GM19023 (cell line): ENCODE measurements at regions not wholly inside any gene's neighbourhood (a gene's known extent, or its start where the extent isn't known, plus 50 kb on each side); places are given as distances from the start of the nearest gene placed in this dataset.

Experiments
- ATAC-seq: cut with Tn5 transposase; IDR thresholded peaks from one replicate; pipeline ENCODE4 v1.9.1; 2021; ENCODE audit warnings: mild to moderate bottlenecking, moderate library complexity; ENCODE audit not compliant: unreplicated experiment

DNA sequence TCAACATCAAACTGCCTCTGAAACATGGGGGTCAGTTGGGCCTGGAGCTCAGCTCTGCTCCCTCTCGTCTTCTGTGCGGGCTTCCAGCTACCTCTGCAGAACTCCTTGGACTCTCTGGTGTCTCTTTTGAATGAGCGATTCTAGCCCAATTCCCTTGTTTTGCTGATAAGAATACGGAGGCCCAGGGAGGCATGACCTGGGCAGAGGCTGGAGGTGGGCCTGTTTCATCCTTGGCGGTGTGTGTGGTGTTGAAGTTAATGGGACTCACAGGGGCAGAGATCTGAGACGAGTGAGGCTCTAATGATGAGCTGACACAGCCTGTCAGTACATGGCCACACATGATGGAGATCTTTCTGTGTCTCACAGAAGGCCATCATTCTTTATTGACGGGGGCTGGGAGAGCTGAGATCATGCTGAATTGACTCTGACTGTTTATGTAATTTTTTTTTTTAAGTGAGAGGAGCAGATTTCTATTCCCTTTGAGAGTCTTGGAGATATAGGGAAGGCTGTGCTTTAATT is 134.5 kb downstream of the URB2 start:
- ATAC-seq = no peak

GRCh38 chr1:229762891-229763290 is 136.8 kb downstream of the URB2 start:
- ATAC-seq = no peak

- ATAC-seq = no peak
Observed at GRCh38 chr1:229768232-229768631, 142.2 kb downstream of the URB2 start.

DNA sequence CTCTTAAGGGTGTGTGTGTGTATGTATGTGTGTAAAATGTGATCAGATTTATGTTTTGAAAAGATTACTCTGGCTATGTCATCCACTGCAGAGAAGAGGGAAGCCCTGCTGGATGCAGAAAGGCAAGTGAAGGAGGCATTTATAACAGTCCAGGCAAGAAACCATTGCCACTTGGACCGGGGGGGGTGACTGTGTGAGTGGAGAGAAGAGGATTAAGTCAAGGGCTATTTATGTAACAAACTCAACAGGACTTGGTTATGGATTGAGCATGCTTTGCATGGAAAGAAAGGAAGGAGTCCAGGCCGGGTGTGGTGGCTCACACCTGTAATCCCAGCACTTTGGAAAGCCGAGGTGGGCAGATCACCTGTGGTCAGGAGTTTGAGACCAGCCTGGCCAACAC is 143.0 kb downstream of the URB2 start:
- no peak for ATAC-seq

DNA sequence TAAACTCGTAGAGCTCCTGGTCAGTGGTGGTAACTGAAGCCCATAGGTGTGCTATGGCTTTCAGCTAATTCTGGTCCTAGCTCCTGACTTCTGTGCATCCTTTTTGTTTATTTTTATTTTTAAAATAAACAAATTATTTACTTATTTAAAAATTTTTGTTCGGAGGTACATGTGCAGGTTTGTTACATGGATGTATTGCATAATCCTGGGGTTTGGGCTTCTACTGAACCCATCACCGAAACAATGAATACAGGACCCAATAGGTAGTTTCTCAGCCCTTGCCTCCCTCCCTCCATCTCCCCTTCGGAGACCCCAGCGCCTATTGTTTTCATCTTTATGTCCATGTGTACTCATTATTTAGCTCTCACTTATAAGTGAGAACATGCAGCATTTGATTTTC is 143.8 kb downstream of the URB2 start:
- ATAC-seq = no peak

DNA sequence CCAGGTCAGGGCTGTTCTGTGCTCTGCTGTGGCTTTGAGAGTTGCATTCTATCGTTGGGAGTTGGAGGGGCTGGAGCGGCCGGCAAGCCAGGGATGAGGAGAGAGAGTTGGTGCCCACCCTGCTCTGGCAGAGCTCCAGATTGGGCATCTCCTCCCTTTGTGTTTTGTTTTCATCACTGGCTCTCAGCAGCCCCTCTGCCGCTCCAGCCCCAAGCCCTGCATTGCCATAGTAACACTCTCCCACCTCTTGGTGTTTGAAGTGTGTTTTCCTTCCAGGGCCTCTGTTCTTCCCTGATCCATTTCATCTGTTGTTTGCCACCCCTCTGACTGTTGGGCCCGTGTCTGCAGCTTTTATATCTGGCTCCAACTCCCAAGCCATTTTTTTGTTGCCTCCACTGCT is 152.7 kb downstream of the URB2 start:
- no peak for ATAC-seq

- ATAC-seq = no peak
Observed at GRCh38 chr1:229781453-229781852, 155.4 kb downstream of the URB2 start.

GRCh38 chr1:229782469-229782868 is 156.4 kb downstream of the URB2 start:
- no peak for ATAC-seq

GRCh38 chr1:229784834-229785233 is 158.8 kb downstream of the URB2 start:
- no peak for ATAC-seq

DNA sequence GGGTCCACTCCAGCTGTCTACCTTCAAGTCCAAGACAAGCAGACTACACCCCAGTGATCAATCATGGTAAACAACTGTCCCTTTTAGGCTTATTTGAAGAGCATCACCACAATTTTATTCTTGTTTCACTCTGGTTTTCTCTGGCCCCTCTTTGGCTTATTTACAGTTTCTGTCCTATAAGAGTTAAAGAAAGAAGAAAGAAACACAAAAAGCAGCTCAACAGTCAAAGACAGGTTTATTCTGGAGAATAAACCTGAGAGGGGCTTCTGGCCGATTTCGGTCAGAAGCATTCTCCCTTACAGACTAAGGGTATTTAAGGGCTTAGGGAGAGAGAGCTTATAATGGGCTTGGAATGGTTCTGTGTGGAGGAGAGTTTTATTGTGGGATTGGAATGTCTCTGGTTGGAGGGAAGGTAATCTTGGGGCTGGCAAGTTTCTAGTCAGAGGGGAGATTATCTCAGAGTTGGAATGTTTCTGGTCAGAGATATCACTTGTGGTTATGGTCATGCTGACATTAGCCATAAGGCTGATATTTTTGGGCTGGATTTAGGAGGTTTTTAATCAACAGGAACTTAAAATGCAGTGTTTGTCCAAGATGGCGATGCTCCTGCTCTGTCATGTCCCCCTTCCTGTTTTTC is 161.0 kb downstream of the URB2 start:
- no peak for ATAC-seq

DNA sequence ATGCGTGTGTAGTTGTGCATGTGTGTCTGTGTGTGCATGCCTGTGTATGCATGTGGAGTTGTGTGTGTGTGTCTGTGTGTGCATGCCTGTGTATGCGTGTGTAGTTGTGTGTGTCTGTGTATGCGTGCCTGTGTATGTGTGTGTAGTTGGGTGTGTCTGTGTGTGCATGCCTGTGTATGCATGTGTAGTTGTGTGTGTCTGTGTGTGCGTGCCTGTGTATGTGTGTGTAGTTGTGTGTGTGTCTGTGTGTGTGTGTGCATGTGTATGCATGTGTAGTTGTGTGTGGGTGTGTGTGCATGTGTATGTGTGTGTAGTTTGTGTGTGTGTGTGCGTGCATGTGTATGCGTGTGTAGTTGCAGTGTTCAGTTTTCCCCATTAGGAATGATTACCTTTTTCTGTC is 162.0 kb downstream of the URB2 start:
- no peak for ATAC-seq

DNA sequence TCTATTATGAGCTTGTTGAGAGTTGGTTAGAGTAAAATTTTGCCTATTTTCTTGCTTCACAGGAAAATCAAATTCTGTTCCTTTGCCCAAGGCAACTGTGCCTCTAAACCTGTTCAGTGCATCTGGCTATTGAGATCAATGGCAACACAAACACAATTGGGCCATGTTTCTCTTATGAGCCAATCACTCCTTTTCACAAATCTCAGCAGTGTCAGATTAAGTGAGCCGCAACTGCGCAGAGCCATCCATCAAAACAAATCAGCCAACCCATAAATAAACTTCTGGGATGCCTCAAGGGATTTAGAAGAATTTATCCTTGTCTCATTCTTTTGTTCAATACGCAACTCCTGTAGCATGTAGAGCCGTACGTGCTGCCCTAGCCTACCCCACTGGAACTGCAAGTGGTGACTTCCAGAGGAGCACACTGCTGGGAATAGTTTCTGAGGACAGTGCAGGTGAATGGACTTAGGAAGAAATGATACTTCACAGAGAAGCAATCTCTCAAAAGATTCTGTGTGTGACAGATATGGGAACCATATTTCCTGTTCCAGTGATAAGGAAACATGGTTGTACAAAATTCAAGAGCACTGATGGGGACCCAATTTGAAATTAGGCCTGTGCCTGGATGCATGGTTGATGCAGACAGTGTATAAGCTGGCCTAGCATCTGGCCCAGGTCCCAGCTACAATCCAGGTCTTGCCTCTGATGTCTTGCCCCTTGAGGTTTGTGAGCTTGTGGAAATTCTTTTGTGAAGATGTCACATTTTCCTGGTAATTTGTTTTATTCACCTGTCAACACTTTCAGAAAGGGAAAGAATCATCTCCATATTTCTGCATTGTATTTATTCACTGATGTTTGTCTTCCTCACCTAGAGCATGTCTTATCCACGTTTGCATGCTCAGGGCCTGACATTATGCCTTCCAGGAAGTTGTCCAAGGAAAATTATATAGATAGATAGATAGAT is 166.2 kb downstream of the URB2 start:
- no peak for ATAC-seq

GRCh38 chr1:229793488-229793887 is 167.4 kb downstream of the URB2 start:
- no peak for ATAC-seq

GRCh38 chr1:229798558-229798957 is 172.5 kb downstream of the URB2 start:
- no peak for ATAC-seq

- ATAC-seq = no peak
Observed at GRCh38 chr1:229803626-229804217, 177.7 kb downstream of the URB2 start.

GRCh38 chr1:229808272-229808671 is 182.2 kb downstream of the URB2 start:
- no peak for ATAC-seq

DNA sequence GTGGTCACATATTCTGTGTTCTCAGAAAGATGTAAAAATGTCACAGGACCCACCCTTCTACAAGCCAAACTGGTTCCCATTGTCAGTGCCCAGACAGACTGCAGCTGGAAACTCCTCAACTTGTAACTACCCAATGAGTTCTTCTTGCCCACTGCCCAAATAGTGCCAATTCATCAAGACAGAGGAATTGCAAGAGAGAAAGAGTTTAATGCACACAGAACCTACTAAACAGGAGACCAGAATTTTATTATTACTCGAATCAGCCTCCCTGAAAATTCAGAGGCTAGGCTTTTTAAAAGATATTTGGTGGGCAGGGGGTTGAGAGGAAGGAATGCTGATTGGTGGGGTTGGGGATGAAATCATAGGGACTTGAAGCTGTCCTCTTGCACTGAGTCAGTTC is 184.1 kb downstream of the URB2 start:
- no peak for ATAC-seq

DNA sequence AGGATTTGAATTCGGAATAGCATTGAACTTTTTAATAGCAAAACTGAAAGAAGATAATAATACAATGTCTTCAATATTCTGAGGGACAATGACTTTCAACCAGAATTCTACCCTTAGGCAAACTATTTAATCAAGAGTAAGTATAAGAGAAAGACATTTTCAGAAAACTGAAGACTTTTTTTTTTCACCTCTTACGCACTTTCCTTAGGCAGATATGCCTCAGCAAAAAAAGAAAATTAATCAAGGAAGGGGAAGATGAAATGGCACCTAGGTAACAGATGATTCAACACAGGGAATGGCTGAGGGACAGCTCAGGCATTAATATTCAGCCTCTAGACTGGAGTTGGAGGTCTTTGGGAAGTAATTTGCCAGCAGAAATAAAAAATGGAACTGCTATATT is 184.9 kb downstream of the URB2 start:
- ATAC-seq = no peak

DNA sequence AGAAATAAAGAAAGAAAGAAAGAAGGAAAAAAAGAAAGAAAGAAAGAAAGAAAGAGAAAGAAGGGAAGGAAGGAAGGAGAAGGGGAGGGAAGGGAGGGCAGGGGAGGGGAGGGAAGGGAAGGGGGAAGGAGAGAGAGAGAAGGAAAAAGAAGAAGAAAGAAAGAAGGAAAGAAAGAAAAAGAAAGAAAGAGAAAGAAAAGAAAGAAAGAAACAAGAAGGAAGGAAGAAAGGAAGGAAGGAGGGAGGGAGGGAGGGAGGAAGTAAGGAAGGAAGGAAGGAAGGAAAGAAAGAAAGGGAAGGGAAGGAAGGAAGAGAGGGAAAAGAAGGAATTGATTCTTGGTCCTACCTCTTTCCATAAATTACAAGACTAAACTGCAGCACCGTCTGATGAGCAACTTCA is 186.1 kb downstream of the URB2 start:
- no peak for ATAC-seq

DNA sequence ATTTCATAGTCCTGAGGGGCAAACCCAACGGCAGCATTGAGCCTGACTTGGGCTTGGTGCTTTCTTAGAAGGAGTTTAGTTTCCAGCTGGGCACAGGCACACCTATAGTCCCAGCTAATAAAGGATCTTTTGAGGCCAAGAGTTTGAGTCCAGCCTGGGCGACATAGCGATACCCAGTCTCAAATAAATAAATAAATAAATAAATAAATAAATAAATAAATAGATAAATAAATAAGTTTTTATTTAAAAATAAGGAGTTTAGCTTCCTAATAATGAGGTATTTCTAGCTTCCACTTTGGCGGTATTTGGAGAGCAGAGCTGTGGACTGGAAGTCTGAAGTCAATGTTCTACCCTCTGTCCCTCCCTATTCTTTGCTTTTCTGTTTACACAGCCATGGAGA is 186.6 kb downstream of the URB2 start:
- no peak for ATAC-seq

- ATAC-seq = no peak
Observed at GRCh38 chr1:229815076-229815475, 189.0 kb downstream of the URB2 start.

- ATAC-seq = no peak
Observed at GRCh38 chr1:229815961-229816360, 189.9 kb downstream of the URB2 start.
